Hypothalamus (tissue), 51 donors: ENCODE measurements at regions not wholly inside any gene's neighbourhood (a gene's known extent, or its start where the extent isn't known, plus 50 kb on each side); places are given as distances from the start of the nearest gene placed in this dataset.
"Not testable (repeated sequence)": the region's sequence is repeated elsewhere in the genome, so short reads cannot be mapped to it uniquely, and the experiment has no call there.

ENCODE experiments used
- DNase-seq, 51 donors: peaks; one replicate each; lab custom pipeline; 2025; lab: John Stamatoyannopoulos, UW

DNA sequence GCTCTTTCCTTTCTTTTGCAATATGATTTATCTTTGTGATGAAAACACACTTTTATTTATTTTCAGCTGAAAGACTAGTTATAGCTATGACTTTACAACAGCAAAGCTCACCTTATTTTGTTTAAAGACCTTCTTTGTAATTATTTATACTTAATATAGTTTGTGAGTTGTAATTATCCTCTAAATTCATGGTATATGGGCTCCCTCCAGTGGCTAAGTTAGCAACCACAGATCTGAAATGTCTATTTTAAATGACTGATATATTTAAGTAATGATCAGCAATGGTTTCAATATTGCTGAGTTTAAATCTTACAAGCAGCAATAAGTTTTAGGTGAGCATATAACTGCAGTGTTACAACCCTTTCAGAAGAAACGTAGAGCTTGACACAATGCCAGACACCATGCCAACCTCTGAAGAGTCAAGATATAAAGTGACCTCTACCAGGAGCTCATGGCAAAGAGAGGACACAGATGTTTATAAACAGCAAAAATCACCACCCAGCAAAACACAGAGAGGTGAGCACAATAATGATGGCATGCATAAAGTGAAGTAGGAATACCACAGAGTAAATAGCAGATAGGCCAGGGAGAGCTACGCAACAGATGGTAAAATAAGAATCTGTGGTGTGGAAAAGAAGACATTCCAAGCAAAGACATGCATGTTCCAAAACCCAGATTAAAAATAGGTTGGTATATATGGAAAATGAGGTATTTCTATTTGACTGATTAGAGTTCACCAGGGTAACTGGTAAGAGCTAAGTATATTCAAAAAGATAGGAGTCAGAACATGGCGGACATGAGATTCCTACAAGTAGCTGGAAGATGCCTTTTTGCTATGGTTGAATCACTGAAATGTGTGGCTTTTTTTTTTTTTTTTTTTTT lies 143.7 kb upstream of the ZNF385D start:
- DNase-seq, result no peak

DNA sequence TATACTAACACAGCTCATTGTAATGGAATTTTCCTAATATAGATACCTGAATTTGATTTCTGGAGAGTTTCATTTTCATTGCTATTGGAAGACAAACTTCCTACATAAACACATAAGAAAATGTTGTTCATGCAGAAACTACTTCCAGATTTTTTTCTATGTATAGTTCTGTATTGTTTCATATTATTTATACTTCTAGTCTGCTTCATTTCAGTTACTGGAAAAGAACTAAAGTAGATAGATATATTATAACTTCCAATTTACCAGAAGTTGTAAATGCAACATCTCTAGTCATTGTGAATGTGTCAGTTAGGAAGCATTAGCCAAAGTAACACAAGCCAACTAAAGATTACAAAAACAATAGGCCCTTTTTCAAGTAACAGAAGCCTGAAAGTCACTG lies 147.3 kb upstream of the ZNF385D start:
- DNase-seq, result no peak

DNA sequence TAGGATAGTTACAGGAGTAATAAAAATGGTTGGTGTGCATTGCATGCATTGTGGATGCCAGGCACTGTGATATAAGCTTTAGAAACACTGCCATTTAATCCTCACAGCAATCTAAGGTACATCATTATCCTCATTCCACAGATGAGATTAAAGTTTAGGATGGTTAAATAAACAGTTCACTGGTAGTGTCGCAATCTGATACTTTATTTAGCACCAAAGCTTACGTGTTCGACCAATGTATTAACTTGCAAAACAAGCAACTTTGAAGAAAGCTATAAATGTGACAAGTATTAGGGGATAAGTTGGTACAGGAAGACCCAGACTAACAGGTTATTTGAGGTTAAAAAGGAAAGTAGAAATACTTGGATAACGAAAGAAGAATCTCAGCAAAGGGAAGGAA lies 150.5 kb upstream of the ZNF385D start:
- no peak for DNase-seq

DNA sequence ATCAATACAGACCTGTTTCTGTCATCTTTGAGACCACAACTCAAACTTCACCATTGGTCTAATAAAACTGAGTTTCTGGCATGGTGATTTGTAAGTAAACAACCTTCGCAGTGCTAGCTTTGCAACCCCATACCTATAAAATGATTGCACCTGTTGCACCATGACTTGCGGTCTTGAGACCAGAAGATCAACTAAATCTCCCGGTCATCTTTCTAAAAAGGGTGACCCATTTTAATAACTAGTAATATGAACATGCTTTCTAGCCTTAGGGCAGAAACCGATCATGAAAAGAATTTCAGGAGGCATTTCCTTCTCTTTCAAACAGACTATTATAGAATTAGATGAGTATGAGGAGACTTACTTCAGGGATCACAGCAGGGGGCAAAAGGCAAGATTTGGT lies 151.9 kb upstream of the ZNF385D start:
- DNase-seq, result no peak

DNA sequence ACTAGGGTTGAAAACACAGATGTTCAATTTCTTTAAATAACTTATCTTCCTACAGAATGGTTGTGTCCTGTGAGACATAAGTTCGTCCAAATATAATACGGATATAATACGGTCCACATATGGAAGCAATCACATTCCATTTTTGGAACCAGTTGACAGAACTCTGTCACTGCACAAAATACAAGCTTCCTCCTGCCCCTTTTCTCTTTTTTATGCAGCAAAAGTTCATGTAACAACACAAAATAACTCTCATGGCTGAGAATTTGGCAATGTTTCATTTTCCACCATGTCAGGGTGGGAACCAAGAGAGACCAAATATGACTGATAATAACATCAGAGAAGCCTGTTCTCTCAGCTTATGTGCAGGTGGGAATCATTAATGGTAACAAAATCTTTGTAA lies 158.1 kb upstream of the ZNF385D start:
- DNase-seq, result no peak

DNA sequence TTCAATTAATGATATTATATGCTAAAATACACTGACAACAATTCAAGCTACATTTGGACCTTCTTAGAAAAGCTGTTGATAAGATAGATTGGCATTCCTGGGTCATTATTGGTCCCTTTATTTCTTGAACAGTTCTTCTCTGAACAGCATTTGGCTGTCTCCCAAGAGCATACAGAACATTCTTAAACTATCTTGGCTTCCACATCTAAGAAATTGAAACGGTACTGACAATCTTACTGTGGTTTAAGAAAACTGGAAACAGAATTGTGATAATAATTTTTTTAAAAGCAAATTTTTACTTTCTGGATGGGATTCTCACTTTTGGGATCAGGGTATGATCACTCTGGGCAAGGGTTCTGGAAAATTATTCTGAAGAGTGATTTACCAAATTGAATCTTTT lies 161.7 kb upstream of the ZNF385D start:
- no peak for DNase-seq

DNA sequence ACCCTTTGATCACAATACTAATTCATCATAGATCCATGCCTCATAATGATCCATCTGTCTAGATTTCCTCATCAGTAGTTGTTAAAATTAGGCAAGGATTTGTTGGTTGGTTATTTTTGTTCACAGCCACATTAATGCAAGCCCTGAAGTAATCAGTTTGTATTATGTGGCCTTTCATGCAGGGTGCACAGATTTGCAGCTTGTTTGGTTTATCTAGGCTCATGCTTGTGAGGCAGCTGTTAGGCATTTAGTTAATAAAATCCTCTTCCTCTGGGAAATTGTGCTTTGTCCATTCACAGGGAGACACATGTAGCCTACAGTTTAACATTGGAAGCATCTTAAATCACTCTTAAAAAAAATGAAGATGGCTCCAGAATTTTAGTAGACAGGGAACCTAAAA lies 162.8 kb upstream of the ZNF385D start:
- no peak for DNase-seq

DNA sequence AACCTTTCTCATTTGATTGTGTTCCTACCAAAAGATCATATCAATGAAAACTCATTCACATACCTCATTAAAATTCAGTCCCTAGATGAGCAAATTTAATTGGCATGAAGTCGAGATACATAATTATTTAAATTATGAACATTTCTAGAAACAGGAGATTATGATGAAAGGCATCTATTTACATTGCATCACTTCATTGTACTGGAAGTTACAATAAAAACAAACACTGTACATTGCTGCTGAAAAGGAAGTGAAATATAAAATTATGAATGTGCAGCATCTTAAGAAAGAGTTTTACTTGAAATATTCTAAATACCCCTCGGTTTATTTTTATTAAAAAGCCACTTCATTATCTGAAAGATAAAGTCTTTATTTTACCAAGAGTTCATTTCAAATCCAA lies 163.4 kb upstream of the ZNF385D start:
- DNase-seq, result no peak

DNA sequence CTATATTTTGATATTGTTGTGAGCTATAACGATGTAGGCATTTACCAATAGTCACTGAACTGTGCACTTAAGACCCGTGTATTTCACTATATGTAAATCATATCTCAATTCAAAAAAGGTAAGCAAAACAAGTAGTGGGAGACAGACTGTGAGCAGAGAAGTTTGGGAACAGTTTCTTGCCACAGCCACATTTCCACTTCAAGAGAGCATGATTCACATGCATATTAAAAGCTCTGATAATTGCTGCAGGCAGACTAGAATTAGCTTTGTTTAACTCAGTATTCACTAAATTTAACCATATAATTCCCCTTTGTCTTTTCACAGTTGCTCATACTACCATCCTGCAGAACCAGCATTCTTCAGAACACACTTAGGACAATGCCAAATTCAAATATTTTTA lies 168.4 kb upstream of the ZNF385D start:
- DNase-seq, result no peak

DNA sequence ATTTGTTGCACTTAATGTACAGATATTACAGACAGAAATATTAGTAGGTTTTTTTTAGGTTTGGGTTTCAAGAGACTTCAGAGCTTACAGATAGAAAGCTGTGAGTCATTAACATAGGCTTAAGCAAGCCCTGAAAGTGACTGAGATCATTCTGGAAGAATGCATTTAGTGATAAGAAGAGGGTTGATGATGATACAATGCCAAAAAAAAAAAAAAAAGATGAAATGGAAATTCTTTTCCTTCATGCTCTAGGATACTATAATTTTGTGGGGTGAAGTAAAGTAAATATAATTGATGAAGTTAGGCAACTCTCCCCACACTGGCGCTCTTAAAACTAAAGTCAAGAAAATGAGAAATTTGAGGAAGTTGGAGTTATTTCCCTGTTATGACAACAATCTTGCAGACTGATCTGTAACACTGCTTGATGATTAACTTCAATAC lies 169.4 kb upstream of the ZNF385D start:
- no peak for DNase-seq

DNA sequence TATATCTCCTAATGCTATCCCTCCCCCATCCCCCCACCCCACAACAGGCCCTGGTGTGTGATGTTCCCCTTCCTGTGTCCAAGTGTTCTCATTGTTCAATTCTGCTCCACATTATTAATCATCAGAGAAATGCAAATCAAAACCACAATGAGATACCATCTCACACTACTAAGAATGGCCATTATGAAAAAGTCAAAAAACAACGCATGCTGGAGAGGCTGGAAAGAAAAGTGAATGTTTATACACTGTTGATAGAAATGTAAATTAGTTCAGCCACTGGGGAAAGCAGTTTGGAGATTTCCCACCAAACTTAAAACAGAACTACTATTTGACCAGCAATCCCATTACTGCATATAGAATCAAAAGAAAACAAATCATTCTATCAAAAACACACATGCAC lies 172.1 kb upstream of the ZNF385D start:
- not testable (repeated sequence) for DNase-seq

DNA sequence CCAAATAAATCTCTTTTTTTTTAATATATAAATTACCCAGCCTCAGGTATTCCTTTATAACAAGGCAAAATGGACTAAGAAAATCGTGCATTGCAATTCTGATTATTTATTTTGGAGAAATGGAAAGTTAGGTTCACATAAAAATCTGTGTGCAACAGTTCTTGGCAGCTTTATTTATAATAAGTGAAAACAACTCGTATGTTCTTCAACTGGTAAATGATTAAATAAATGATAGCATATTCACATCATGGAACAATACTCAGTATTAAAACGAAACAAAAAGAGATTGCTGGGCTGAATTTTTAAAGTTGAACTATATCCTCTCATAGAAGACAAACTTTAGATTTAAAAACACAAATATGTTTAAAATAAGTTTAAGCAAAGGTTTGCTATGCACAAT lies 176.3 kb upstream of the ZNF385D start:
- DNase-seq, result no peak

DNA sequence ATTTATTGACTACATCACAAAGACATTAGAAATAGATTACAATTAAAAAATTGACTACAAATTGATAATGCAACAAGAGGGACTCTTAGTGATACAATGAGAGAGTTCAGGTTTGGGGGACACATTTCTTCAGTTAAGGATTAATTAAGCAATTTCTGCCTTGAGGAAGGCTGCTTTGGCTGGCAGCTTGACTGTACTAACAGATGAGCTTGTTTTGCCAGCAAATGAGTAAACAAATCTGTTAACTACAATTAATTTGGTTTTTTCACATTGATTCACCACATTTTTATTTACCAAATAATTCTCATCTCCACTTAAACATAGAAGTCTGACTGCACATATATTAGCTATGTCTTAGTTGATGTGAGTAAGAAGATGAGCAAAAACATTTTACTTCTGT lies 183.6 kb upstream of the ZNF385D start:
- no peak for DNase-seq

DNA sequence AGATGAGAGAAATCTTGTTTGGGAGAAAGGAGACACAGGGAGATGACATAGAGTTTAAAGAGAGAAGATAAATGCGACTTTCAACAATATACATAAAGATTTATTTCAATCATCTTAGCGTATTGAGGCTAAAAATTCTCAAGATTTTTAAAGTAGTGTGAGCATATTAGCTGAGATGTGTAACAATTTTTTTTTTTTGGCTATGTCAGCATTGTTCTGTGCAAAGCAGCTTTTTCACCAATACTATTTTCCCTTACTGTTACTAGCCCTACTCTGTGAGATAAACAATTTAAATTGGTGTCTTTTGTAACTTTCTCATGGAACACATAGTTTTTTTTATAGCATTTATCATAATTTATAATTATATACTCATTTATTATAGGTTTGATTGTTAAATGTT lies 185.2 kb upstream of the ZNF385D start:
- no peak for DNase-seq

DNA sequence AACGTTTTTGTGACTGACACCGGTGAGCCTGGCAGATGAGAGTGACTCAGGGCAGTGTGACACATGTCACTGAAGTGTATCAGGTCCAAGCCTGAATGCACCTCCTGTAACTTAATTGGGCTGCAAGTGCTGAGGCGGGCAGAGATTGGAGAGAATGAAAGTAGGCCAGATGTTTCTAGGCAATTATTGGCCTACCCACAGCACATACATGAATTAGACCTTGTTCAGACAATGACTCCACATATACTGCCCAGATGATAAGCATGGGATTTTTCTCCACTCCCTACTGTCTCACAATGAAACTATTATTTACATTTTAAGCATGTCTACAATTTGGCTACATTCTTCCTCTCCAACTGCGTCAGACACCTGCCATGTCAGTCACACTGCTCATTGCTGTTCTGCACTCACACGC lies 187.3 kb upstream of the ZNF385D start:
- DNase-seq, result no peak

DNA sequence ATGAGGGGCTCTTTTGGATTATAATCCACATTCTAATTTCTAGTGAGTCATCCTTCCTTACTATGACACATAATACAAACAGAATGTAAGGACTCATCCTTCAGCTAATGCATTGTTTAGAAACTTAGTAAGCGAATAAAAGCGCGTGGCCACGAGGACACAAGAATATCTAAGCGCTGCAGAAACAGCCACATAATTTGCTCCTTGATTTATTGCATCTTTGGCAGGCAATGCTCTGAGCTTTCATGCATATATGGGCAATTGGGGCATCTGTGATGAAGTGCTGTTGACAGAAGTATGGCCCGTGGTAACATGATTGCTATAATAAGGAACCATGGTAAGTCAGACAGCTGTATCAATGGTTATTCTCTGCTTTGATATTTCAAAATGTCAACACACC lies 191.3 kb upstream of the ZNF385D start:
- DNase-seq, result no peak

DNA sequence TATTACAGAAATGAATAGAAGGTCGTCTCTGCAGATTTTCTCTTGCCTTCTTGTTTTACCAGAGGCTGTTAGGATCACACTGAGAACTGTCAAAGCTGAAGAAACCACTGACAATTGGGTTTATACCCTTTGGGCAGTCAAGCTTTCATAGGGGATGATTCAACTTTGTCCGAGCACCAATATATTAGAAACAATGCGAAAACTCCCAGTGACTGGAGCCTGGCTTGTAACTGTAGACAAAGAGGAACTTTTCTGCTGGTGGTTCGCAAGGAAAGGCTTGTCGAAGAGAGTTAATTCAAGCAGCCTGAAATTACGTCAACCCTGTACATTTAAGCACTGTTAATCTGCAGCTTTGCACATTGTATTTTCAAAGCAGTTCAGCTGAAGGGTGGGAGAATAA lies 193.2 kb upstream of the ZNF385D start:
- no peak for DNase-seq

DNA sequence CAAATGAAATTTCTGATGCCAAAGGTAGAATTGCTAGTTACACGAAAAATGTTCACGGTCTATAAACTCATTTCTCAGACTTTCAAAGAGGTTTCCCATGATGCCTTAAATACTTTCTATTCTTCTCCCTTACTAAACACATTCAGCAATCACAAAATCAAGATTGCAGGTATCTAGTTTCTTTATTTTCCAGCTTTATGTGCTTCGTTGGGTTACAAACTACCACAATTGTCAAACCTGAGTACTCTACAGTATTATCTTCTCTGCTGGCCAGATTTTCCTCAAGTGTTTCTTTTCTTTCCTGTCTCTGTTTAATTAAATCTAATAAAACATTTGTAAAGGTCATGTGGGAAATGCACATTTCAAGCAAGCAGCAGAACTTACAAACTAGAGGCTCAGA lies 201.8 kb upstream of the ZNF385D start:
- no peak for DNase-seq

DNA sequence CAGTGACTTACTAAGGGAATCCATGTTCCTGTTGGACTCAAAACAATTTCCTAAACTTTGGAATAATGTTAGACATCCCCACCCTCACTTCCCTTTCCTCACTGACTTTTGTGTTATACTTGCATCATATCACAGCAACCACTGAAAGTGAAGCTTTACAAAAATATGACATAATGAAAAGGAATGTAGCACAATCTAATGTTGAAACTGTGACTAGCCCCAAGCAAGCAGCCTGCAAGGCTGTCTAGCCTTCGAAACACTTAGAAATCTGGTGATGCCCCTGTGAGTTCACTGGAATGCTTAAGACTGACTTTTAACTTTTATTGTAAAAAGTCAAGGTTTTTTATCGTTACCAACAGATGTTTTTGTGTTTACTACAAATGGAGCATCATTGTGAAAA lies 203.7 kb upstream of the ZNF385D start:
- no peak for DNase-seq

DNA sequence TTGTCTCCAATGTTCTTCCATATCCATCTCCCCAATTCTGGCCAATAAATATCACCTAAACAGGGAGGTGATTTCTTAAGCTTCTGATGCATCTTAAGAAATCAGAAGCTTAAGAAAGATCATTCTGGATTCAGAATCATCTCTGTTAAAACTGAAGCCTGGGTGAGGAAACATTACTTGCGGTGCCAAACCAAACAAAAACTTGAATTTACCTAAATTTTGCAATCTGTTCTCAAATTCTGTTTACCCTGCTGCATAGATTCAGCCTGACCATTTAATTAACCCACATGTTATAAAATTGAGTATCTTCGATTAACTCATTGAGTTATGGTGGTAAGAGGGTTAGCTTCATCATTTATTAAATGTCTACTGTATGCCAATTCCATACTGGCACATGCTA lies 204.4 kb upstream of the ZNF385D start:
- no peak for DNase-seq

DNA sequence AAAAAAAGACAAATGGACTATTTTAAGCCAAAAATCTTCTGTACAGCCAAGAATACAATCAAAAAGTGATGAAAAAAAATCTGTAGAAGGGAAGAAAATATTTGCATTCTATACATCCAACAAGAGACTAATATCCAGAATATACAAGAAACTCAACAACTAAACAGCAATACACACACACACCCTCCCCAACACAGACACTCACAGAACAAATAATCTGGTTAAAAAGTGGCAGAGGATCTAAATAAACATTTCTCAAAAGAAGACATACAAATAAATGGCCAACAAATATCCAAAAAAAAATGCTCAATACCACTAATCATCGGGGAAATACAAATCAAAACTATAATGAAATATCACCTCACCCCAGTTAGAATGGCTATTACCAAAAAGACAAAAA lies 209.0 kb upstream of the ZNF385D start:
- no peak for DNase-seq

DNA sequence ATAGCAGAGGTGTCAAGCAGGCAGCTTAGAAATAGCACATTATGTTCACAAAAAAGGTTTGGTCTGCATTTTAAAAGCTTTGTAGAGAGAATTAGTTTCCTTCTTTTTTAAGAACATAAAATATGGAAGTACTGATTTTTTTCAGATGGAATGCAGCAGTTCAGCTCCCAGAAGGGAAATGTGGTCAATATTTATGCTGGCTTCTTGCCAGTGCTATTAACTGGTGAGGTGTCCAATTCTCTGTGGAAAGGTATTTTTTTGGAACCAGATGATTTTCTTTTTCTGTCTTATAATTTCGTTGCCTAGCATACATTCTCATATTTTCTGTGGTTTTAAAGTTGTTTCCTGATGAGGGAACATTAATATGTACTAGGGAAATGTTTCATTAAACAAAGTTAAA lies 211.4 kb upstream of the ZNF385D start:
- no peak for DNase-seq

DNA sequence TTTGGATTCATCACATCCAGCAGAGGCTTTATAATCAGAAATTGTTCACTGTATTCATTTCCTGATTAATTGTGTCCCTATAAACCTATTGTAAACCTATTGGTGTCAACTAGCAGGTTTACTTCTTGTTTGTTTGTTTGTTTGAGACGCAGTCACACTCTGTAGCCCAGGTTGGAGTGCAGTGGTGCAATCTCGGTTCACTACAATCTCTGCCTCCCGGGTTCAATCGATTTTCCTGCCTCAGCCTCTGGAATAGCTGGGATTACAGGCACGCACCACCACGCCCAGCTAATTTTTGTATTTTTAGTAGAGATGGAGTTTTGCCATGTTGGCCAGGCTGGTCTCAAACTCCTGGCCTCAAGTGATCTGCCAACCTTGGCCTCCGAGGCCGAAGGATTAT lies 215.4 kb upstream of the ZNF385D start:
- not testable (repeated sequence) for DNase-seq
